IMR-90 (cell line): ENCODE measurements at regions not wholly inside any gene's neighbourhood (a gene's known extent, or its start where the extent isn't known, plus 50 kb on each side); places are given as distances from the start of the nearest gene placed in this dataset.

Experiments
- ATAC-seq: fragments of 200-7000 bp; cut with Tn5 transposase; 2 replicates; pipeline ENCODE4 v1.9.1; 2020; ENCODE audit warnings: low read depth, mild to moderate bottlenecking, moderate library complexity
- BruUV-seq: library from RNA; stranded (reverse); fragments of 400-500 nt; replicated peaks from 2 replicates; lab custom pipeline; 2021; lab: Mats Ljungman, UMichigan
- CTCF ChIA-PET: fragments of 300-600 bp; formaldehyde crosslinking; extraction: SDS; loops from one replicate; lab custom pipeline; 2021; ENCODE audit warnings: antibody characterized with exemption; lab: Yijun Ruan, JAX
- POLR2A ChIA-PET: fragments of 300-600 bp; sonication (Branson Sonifier 250); formaldehyde crosslinking; loops from one replicate; lab custom pipeline; 2022; ENCODE audit warnings: antibody characterized with exemption; ENCODE audit not compliant: unreplicated experiment; lab: Charles Lee
- DNase-seq: peaks from one replicate; pipeline ENCODE4 v3.0.0; 2013
- H2AFZ ChIP-seq: replicated peaks from 2 replicates; pipeline ENCODE3; 2013; ENCODE audit warnings: low read length, mild to moderate bottlenecking; ENCODE audit not compliant: poor library complexity
- H2AK5ac ChIP-seq: 2 replicates; pipeline ENCODE4 v1.6.1; 2013; ENCODE audit warnings: low read depth, low read length, inconsistent platforms
- H2AK9ac ChIP-seq: replicated peaks from 2 replicates; pipeline ENCODE3; 2013; ENCODE audit warnings: mild to moderate bottlenecking, low read depth, low read length, moderate library complexity; ENCODE audit not compliant: poor library complexity
- H2BK120ac ChIP-seq: 2 replicates; pipeline ENCODE4 v1.6.1; 2013; ENCODE audit warnings: low read depth, low read length, inconsistent platforms
- H2BK15ac ChIP-seq: 3 replicates; pipeline ENCODE4 v1.6.1; 2013; ENCODE audit warnings: low read depth, low read length, inconsistent platforms
- H2BK20ac ChIP-seq: 2 replicates; pipeline ENCODE4 v1.6.1; 2013; ENCODE audit warnings: low read depth, mild to moderate bottlenecking, inconsistent platforms, low read length, moderate library complexity
- H2BK5ac ChIP-seq: 2 replicates; pipeline ENCODE4 v1.6.1; 2013; ENCODE audit warnings: mild to moderate bottlenecking, low read depth, low read length, inconsistent platforms; ENCODE audit not compliant: poor library complexity, severe bottlenecking
- H3K14ac ChIP-seq: replicated peaks from 2 replicates; pipeline ENCODE4 v1.6.1; 2013; ENCODE audit warnings: low read depth, low read length, inconsistent platforms
- H3K18ac ChIP-seq: 2 replicates; pipeline ENCODE4 v1.6.1; 2013; ENCODE audit warnings: low read depth, low read length, control low read depth
- H3K23ac ChIP-seq: 2 replicates; pipeline ENCODE4 v1.6.1; 2013; ENCODE audit warnings: low read depth, low read length, inconsistent platforms
- H3K27ac ChIP-seq: 2 replicates; pipeline ENCODE4 v1.5.1; 2013; ENCODE audit warnings: mild to moderate bottlenecking, control low read depth, low read length; ENCODE audit not compliant: insufficient read depth
- H3K27me3 ChIP-seq: 2 replicates; pipeline ENCODE4 v1.6.1; 2013; ENCODE audit warnings: low read length; ENCODE audit not compliant: control insufficient read depth, insufficient read depth
- H3K36me3 ChIP-seq: 2 replicates; pipeline ENCODE4 v1.6.1; 2013; ENCODE audit warnings: low read length, mixed read lengths; ENCODE audit not compliant: control insufficient read depth, insufficient read depth
- H3K4ac ChIP-seq: 2 replicates; pipeline ENCODE4 v1.6.1; 2013; ENCODE audit warnings: low read depth, low read length, inconsistent platforms
- H3K4me1 ChIP-seq: 2 replicates; pipeline ENCODE4 v1.6.1; 2013; ENCODE audit warnings: low read length, mixed read lengths; ENCODE audit not compliant: control insufficient read depth, insufficient read depth
- H3K4me2 ChIP-seq: 2 replicates; pipeline ENCODE4 v1.6.1; 2013; ENCODE audit warnings: low read depth, mild to moderate bottlenecking, control low read depth, low read length, moderate library complexity
- H3K4me3 ChIP-seq: 2 replicates; pipeline ENCODE4 v1.5.1; 2013; ENCODE audit warnings: low read depth, mild to moderate bottlenecking, control low read depth, low read length, moderate library complexity; ENCODE audit not compliant: insufficient read depth
- H3K56ac ChIP-seq: 2 replicates; pipeline ENCODE4 v1.6.1; 2013; ENCODE audit warnings: low read length, inconsistent platforms; ENCODE audit not compliant: insufficient read depth; ENCODE audit errors: extremely low read depth
- H3K79me1 ChIP-seq, 2 experiments: 2 replicates each; pipeline ENCODE4 v1.6.1; 2013; ENCODE audit warnings: low read length in 2 of 2, inconsistent platforms in 1 of 2, low read depth in 1 of 2
- H3K9ac ChIP-seq: 2 replicates; pipeline ENCODE4 v1.6.1; 2013; ENCODE audit warnings: low read depth, low read length, control low read depth
- H3K9me1 ChIP-seq: 2 replicates; pipeline ENCODE4 v1.6.1; 2013; ENCODE audit warnings: low read length, inconsistent platforms; ENCODE audit not compliant: insufficient read depth
- H3K9me3 ChIP-seq: 2 replicates; pipeline ENCODE4 v1.6.1; 2013; ENCODE audit warnings: low read length; ENCODE audit not compliant: control insufficient read depth, insufficient read depth
- H4K20me1 ChIP-seq: 2 replicates; pipeline ENCODE4 v1.6.1; 2013; ENCODE audit warnings: low read length, inconsistent platforms; ENCODE audit not compliant: insufficient read depth
- H4K5ac ChIP-seq: 2 replicates; pipeline ENCODE4 v1.6.1; 2013; ENCODE audit warnings: mild to moderate bottlenecking, low read depth, low read length, control low read depth
- H4K8ac ChIP-seq, 2 experiments: 2 replicates each; pipeline ENCODE4 v1.6.1; 2013; ENCODE audit warnings: low read depth in 2 of 2, low read length in 2 of 2, control low read depth in 1 of 2, inconsistent platforms in 1 of 2
- H4K91ac ChIP-seq: 2 replicates; pipeline ENCODE4 v1.6.1; 2013; ENCODE audit warnings: low read depth, low read length, inconsistent platforms; ENCODE audit not compliant: insufficient read depth
- BHLHE40 ChIP-seq: fragments of 150-350 bp; IDR thresholded peaks from 2 replicates; pipeline ENCODE4 v1.6.1; 2016; ENCODE audit warnings: mild to moderate bottlenecking, low read depth, low read length
- CEBPB ChIP-seq: IDR thresholded peaks from 2 replicates; pipeline ENCODE4 v1.6.1; 2012; ENCODE audit warnings: low read depth, low read length, improper control_type of control experiment
- CHD1 ChIP-seq: IDR thresholded peaks from 2 replicates; pipeline ENCODE4 v1.6.1; 2012; ENCODE audit warnings: low read depth, low read length, improper control_type of control experiment
- FOS ChIP-seq: fragments of 150-350 bp; IDR thresholded peaks from 2 replicates; pipeline ENCODE4 v1.6.1; 2016; ENCODE audit warnings: low read depth, low read length
- MAFK ChIP-seq: IDR thresholded peaks from 2 replicates; pipeline ENCODE4 v1.6.1; 2012; ENCODE audit warnings: low read depth, low read length, improper control_type of control experiment
- MAZ ChIP-seq: IDR thresholded peaks from 2 replicates; pipeline ENCODE4 v1.6.1; 2012; ENCODE audit warnings: low read depth, mild to moderate bottlenecking, low read length, improper control_type of control experiment, moderate library complexity, borderline replicate concordance
- MXI1 ChIP-seq: IDR thresholded peaks from 2 replicates; pipeline ENCODE4 v1.6.1; 2012; ENCODE audit warnings: low read depth, mild to moderate bottlenecking, low read length, moderate library complexity, borderline replicate concordance
- NFE2L2 ChIP-seq: fragments of 150-350 bp; IDR thresholded peaks from 2 replicates; pipeline ENCODE4 v1.6.1; 2016; ENCODE audit warnings: low read depth, mild to moderate bottlenecking, low read length
- POLR2A ChIP-seq: IDR thresholded peaks from 2 replicates; pipeline ENCODE4 v1.6.1; 2012; ENCODE audit warnings: mild to moderate bottlenecking, low read depth, low read length
- RAD21 ChIP-seq: IDR thresholded peaks from 2 replicates; pipeline ENCODE4 v1.6.1; 2012; ENCODE audit warnings: low read length, improper control_type of control experiment
- RCOR1 ChIP-seq: IDR thresholded peaks from 2 replicates; pipeline ENCODE4 v1.6.1; 2012; ENCODE audit warnings: mild to moderate bottlenecking, low read length, improper control_type of control experiment; ENCODE audit not compliant: insufficient replicate concordance
- RFX5 ChIP-seq: IDR thresholded peaks from 2 replicates; pipeline ENCODE4 v1.8.0; 2012; ENCODE audit warnings: low read depth, mild to moderate bottlenecking, low read length, moderate library complexity
- SMC3 ChIP-seq: fragments of 150-350 bp; IDR thresholded peaks from 2 replicates; pipeline ENCODE4 v1.6.1; 2016; ENCODE audit warnings: low read depth, mild to moderate bottlenecking, antibody characterized with exemption, low read length, moderate library complexity
- WGBS, 2 experiments: methylation state at CpG; one replicate each; pipeline versions ENCODE4 v1.1.5 to v1.1.7; 2013; ENCODE audit warnings: missing lambda C conversion rate in 2 of 2; ENCODE audit not compliant: insufficient read length in 1 of 2; ENCODE audit errors: extremely low coverage in 2 of 2; 5-methylcytosine and 5-hydroxymethylcytosine counted together
- dilution Hi-C: fragments of 300-500 bp; cut with HindIII; formaldehyde crosslinking; loops from one replicate; pipeline ENCODE4 v1.14.3; 2018; ENCODE audit warnings: low sequenced_read_pairs; ENCODE audit not compliant: unreplicated experiment
- in situ Hi-C: fragments of 300-500 bp; cut with MboI; formaldehyde crosslinking; loops from 3 replicates; pipeline ENCODE4 v1.14.3; 2019; ENCODE audit warnings: low sequenced_read_pairs, inconsistent platforms, mixed read lengths
- intact Hi-C: fragments of 100-400 bp; cut with micrococcal nuclease; formaldehyde crosslinking; loops from 2 replicates; pipeline ENCODE4 v1.10.0; 2022
- TF ChIP-seq, protein P1 (sequence below): conservative IDR thresholded peaks from 2 replicates; pipeline ENCODE4 v1.5.1; 2012; ENCODE audit warnings: mild to moderate bottlenecking, low read depth, low read length, improper control_type of control experiment
- TF ChIP-seq, protein P2 (sequence below): fragments of 150-350 bp; IDR thresholded peaks from 2 replicates; pipeline ENCODE4 v1.6.1; 2016; ENCODE audit warnings: low read depth, mild to moderate bottlenecking, low read length, moderate library complexity, borderline replicate concordance
- TF ChIP-seq, protein P3 (sequence below): fragments of 150-350 bp; IDR thresholded peaks from 2 replicates; pipeline ENCODE4 v1.6.1; 2017; ENCODE audit warnings: mild to moderate bottlenecking, antibody characterized with exemption, low read length, low read depth

DNA sequence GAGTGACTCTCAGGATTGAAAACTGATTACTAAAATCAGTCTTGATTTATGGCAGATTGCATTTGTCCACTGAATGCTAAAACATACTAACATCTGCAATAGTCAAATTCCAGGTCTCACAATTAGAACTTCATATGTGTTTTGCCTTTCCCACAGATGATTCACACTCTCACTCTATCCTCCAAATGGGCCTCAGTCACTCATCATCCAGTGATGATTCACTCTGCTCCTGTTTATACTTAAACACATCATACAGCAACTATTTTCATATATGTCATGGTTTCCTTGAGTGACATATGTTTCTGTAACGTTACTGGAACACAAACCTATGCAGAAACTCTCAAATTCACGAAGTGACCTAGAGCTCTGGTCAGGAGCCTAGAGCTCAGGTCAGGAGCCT lies 512.9 kb downstream of the HINT1 start:
- Histone ChIP-seq H3K14ac (no peak overlapping the region), H2BK5ac (no peak overlapping the region), H3K36me3 (no peaks in the 10 kb centered on the region), H3K9me1 (no peaks in the 10 kb centered on the region), H3K18ac (no peak overlapping the region), H4K5ac (no peak overlapping the region), H3K23ac (no peak overlapping the region), H3K4me1 (no peaks in the 10 kb centered on the region), H2BK120ac (no peak overlapping the region), H3K27ac (no peak overlapping the region), H4K91ac (no peak overlapping the region), H2AK5ac (no peak overlapping the region), H3K4me2 (no peak overlapping the region), H2BK15ac (no peak overlapping the region), H4K20me1 (no peaks in the 10 kb centered on the region), H4K8ac (no peak overlapping the region), H3K27me3 (no peaks in the 10 kb centered on the region), H2AK9ac (no peak overlapping the region), H3K9me3 (peaks cover 5% of the 10 kb centered on the region), H3K4ac (no peak overlapping the region), H3K9ac (no peak overlapping the region), H2AFZ (no peak overlapping the region), H2BK20ac (no peak overlapping the region), H3K4me3 (no peak overlapping the region), H3K56ac (no peak overlapping the region), H3K79me1 (no peaks in the 10 kb centered on the region)
- in situ Hi-C loops (no loop called here), dilution Hi-C loops (no loop called here), intact Hi-C loops (no loop called here)
- WGBS, 2 experiments, result no CpG with 5 or more reads among the region's 2 CpGs
- no peak for TF ChIP-seq SMC3
- no peak for TF ChIP-seq RCOR1
- no peak for TF ChIP-seq RAD21
- no peak for TF ChIP-seq RFX5
- TF ChIP-seq MAFK, result no peak
- TF ChIP-seq, protein P1, sequence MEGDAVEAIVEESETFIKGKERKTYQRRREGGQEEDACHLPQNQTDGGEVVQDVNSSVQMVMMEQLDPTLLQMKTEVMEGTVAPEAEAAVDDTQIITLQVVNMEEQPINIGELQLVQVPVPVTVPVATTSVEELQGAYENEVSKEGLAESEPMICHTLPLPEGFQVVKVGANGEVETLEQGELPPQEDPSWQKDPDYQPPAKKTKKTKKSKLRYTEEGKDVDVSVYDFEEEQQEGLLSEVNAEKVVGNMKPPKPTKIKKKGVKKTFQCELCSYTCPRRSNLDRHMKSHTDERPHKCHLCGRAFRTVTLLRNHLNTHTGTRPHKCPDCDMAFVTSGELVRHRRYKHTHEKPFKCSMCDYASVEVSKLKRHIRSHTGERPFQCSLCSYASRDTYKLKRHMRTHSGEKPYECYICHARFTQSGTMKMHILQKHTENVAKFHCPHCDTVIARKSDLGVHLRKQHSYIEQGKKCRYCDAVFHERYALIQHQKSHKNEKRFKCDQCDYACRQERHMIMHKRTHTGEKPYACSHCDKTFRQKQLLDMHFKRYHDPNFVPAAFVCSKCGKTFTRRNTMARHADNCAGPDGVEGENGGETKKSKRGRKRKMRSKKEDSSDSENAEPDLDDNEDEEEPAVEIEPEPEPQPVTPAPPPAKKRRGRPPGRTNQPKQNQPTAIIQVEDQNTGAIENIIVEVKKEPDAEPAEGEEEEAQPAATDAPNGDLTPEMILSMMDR, result no peak
- no peak for TF ChIP-seq BHLHE40
- TF ChIP-seq MXI1, result no peak
- TF ChIP-seq NFE2L2, result no peak
- TF ChIP-seq FOS, result no peak
- TF ChIP-seq, protein P2, sequence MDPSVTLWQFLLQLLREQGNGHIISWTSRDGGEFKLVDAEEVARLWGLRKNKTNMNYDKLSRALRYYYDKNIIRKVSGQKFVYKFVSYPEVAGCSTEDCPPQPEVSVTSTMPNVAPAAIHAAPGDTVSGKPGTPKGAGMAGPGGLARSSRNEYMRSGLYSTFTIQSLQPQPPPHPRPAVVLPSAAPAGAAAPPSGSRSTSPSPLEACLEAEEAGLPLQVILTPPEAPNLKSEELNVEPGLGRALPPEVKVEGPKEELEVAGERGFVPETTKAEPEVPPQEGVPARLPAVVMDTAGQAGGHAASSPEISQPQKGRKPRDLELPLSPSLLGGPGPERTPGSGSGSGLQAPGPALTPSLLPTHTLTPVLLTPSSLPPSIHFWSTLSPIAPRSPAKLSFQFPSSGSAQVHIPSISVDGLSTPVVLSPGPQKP, result no peak
- TF ChIP-seq, protein P3, sequence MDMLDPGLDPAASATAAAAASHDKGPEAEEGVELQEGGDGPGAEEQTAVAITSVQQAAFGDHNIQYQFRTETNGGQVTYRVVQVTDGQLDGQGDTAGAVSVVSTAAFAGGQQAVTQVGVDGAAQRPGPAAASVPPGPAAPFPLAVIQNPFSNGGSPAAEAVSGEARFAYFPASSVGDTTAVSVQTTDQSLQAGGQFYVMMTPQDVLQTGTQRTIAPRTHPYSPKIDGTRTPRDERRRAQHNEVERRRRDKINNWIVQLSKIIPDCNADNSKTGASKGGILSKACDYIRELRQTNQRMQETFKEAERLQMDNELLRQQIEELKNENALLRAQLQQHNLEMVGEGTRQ, result no peak
- TF ChIP-seq CHD1, result no peak
- TF ChIP-seq MAZ, result no peak
- TF ChIP-seq CEBPB, result no peak
- TF ChIP-seq POLR2A, result no peak
- BruUV-seq, result no TSS peak
- ATAC-seq, result no peak
- ChIA-PET POLR2A (no interaction called here), CTCF (no interaction called here)
- no peak for DNase-seq
